ENCODE measurements at regions not wholly inside any gene's neighbourhood (a gene's known extent, or its start where the extent isn't known, plus 50 kb on each side); places are given as distances from the start of the nearest gene placed in this dataset.
A peak's percentile ranks its signal among the peaks of the same experiment; 100 is the strongest.

DNA sequence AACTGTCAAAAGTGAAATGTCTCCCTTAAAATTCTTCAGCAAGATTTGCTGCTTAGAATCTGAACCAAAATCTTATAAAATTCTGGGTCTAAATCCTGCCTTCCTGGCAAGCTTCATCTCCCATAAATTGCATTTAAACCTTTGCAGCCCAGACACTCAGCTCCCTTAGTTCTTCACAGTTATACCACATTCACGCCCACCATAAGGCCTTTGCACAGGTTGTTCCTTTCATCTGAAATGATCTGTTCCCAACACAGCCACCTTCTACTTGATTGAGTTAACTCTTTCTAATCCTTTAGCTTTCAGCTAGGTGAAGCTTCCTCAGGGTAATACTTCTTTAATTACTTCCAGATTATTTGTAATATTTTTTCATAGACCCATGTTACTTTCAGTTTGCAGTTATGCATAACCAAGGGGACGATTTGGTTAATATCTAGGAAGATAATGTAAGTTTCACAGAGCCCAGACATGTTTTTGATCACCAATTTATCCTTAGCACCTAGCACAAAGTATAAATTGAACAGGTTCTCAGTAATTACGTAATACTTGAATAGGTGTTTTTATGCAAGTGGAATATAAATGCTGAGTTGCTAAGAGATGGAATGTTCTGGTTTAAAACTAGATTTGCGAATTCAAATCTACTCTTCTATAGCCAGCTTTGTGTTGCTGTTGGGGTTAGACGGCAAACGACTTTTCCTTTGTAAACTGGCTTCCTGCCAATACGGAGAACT is 779.7 kb upstream of the PKDCC start:
- Histone ChIP-seq H3K36me3 (ENCODE audit: control insufficient read depth, insufficient read depth, low read length) (no peaks in the 10 kb centered on the region), H3K4me3 (ENCODE audit: low read length) (no peak overlapping the region), H3K27ac (ENCODE audit: low read length) (no peak overlapping the region), H3K4me1 (ENCODE audit: control insufficient read depth, insufficient read depth, low read length) (no peaks in the 10 kb centered on the region), H3K9me3 (replicated peaks; ENCODE audit: control insufficient read depth, low read depth, low read length) (no peaks in the 10 kb centered on the region), H3K27me3 (ENCODE audit: control insufficient read depth, insufficient read depth, low read length) (no peaks in the 10 kb centered on the region)
- DNase-seq = peak; percentile 40
- no CpG with 5 or more reads among the region's 7 CpGs for WGBS (ENCODE audit: insufficient coverage)

DNA sequence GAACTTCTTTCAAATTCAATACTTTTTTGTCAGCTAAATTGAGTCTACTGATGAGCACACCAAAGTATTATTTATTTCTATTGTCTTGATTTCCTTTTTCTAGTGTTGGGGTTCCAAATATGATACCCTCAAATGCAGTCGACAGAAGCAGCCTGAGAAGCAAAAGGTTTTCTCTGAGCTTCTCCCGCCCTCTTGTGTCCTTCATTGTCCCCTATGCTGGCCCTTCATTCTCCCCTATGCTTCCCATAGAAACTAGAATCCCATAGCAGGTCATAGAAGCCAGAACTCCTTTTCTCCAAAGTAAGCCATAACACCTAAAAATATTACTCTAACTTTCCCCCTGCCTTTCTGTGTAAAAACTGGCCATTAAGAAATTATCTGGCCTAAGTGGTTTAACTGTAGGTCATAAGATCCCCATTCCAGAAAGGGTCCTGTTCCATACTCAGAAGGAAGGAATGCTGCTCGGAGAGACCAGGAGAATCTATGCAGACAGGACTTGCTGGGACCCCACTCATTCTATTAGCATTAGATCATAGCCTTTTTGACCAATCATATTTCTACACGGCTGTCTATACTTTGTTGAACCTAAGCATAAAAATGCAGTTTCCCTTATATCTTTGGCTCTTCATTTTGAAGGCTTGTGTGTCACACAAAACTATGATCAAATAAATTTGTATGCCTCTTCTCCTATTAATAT is 764.6 kb upstream of the PKDCC start:
- no peaks in the 10 kb centered on the region for H3K9me3 ChIP-seq (replicated peaks; ENCODE audit: control insufficient read depth, low read depth, low read length)
- no peak for DNase-seq
- H3K4me1 ChIP-seq (ENCODE audit: control insufficient read depth, insufficient read depth, low read length) = no peaks in the 10 kb centered on the region
- no peak overlapping the region for H3K27ac ChIP-seq (ENCODE audit: low read length)
- no peaks in the 10 kb centered on the region for H3K36me3 ChIP-seq (ENCODE audit: control insufficient read depth, insufficient read depth, low read length)
- no peaks in the 10 kb centered on the region for H3K27me3 ChIP-seq (ENCODE audit: control insufficient read depth, insufficient read depth, low read length)
- 61% methylated on average over 4 of the region's 4 CpGs for WGBS (ENCODE audit: insufficient coverage)
- no peak overlapping the region for H3K4me3 ChIP-seq (ENCODE audit: low read length)

DNA sequence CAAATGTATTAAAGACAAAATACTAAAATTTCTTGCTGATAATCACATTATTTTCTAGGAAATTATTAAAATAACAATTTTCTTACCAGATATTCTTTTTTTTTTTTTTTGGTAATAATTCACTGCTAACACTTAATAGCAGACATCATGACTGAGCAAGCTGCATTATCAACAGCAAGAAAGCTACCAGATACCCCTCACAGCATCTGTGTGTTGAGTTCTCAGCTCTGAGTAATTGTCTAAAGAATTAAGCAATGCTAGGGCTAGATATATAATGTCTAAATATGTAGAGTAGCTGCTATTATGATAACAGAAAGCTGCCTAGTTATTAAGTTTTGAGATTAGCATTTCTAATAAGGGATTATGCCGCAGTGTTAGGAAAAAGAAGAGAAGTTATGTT is 754.3 kb upstream of the PKDCC start:
- no peak for DNase-seq
- no CpG with 5 or more reads among the region's 1 CpG for WGBS (ENCODE audit: insufficient coverage)

DNA sequence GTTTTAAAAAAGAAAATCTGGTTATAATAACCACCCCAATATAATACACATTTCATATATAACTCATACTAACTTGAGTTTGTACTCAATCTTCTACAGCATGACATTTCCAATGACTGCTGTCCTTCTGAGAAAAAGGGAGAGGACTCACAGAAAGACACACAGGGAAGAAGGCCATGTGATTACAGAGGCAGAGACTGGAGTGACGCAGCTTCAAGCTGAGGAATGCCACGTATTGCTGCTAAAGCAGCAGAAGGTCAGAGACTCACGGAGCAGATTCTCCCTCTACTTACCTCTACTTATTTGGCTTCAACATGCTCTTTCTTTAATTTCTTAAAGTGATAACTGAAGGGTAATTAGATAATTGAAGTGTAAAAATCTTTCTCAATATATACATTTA is 753.5 kb upstream of the PKDCC start:
- DNase-seq = peak; percentile 22
- WGBS (ENCODE audit: insufficient coverage) = 40% methylated on average over 1 of the region's 3 CpGs
- Histone ChIP-seq H3K36me3 (ENCODE audit: control insufficient read depth, insufficient read depth, low read length) (no peaks in the 10 kb centered on the region), H3K9me3 (replicated peaks; ENCODE audit: control insufficient read depth, low read depth, low read length) (no peaks in the 10 kb centered on the region), H3K4me3 (ENCODE audit: low read length) (no peak overlapping the region), H3K4me1 (ENCODE audit: control insufficient read depth, insufficient read depth, low read length) (no peaks in the 10 kb centered on the region), H3K27ac (ENCODE audit: low read length) (no peak overlapping the region), H3K27me3 (ENCODE audit: control insufficient read depth, insufficient read depth, low read length) (no peaks in the 10 kb centered on the region)

More for the DNA sequence above, 754.3 kb upstream of the PKDCC start:
- Histone ChIP-seq H3K27ac (ENCODE audit: low read length) (no peak overlapping the region), H3K9me3 (replicated peaks; ENCODE audit: control insufficient read depth, low read depth, low read length) (peaks cover 3% of the 10 kb centered on the region), H3K4me1 (ENCODE audit: control insufficient read depth, insufficient read depth, low read length) (no peaks in the 10 kb centered on the region), H3K27me3 (ENCODE audit: control insufficient read depth, insufficient read depth, low read length) (no peaks in the 10 kb centered on the region), H3K36me3 (ENCODE audit: control insufficient read depth, insufficient read depth, low read length) (no peaks in the 10 kb centered on the region), H3K4me3 (ENCODE audit: low read length) (no peak overlapping the region)

DNA sequence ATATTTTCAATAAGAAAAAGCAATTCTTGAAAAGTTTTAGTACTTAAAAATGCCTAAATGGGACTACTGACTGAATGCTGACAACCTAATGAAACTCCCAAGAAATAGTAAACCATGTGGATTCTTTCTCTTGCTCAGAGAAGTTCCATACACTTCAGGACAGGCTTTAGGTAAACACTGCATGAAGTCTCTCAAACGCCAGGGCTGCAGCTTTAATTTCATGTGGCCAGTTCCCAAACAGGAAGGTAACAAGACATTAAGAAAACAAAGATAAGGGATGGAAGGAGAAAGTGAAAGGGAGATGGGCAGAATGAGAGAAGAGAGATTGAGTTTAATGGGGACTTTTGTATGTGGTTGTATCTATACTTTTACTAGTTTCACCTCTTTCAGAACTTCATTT is 734.7 kb upstream of the PKDCC start:
- no peak overlapping the region for H3K4me3 ChIP-seq (ENCODE audit: low read length)
- 20% methylated on average over 1 of the region's 1 CpG for WGBS (ENCODE audit: insufficient coverage)
- no peaks in the 10 kb centered on the region for H3K27me3 ChIP-seq (ENCODE audit: control insufficient read depth, insufficient read depth, low read length)
- DNase-seq = no peak
- no peaks in the 10 kb centered on the region for H3K36me3 ChIP-seq (ENCODE audit: control insufficient read depth, insufficient read depth, low read length)
- no peaks in the 10 kb centered on the region for H3K4me1 ChIP-seq (ENCODE audit: control insufficient read depth, insufficient read depth, low read length)
- H3K27ac ChIP-seq (ENCODE audit: low read length) = no peak overlapping the region
- no peaks in the 10 kb centered on the region for H3K9me3 ChIP-seq (replicated peaks; ENCODE audit: control insufficient read depth, low read depth, low read length)

DNA sequence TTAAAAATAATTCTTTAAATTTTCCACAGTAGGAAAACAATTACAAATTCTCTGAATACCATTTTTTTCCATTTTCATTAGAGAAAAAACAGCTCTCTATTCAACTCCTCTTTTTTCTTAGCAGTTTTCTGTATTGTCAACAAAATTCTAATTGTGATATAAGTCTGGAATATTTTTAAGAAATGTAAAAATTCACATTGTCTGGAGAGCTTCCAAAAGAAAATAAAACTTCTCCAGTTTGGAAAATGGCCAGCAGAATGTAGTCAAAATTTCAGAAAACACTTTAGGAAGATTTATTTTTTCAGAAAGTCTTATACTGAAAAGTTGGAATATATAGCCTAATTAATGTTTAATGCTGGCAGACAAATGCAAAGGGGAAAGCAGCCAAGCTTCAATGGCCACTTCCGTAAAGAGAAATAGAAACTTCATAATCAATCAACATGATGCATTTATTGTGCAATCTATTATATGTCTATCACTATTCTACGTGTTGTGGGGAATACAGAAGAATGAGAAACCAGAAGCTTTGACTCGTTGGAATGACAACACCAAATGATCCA is 733.2 kb upstream of the PKDCC start:
- Histone ChIP-seq H3K27me3 (ENCODE audit: control insufficient read depth, insufficient read depth, low read length) (no peaks in the 10 kb centered on the region), H3K27ac (ENCODE audit: low read length) (no peak overlapping the region), H3K4me3 (ENCODE audit: low read length) (no peak overlapping the region), H3K9me3 (replicated peaks; ENCODE audit: control insufficient read depth, low read depth, low read length) (no peaks in the 10 kb centered on the region), H3K36me3 (ENCODE audit: control insufficient read depth, insufficient read depth, low read length) (no peaks in the 10 kb centered on the region), H3K4me1 (ENCODE audit: control insufficient read depth, insufficient read depth, low read length) (no peaks in the 10 kb centered on the region)
- no CpG with 5 or more reads among the region's 3 CpGs for WGBS (ENCODE audit: insufficient coverage)
- DNase-seq = peak; percentile 76

DNA sequence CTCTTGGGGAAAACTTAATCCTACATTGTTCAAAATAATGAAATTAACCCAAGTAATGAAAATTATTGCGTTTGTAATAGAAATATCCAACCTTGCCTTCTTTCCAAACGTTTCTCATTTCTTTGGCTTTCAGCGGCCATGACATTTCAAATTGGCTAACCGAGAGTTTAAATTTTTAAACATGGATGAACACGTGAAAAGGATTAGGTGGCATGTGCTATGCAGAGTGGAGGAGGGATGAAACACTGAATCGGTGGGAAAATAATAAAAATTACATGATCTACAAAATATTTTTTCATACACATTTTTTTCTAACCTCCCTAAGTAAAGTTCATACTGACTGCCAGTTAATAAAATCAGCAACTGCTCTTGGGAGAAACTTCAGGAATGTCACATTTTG is 728.4 kb upstream of the PKDCC start:
- Histone ChIP-seq H3K4me3 (ENCODE audit: low read length) (no peak overlapping the region), H3K4me1 (ENCODE audit: control insufficient read depth, insufficient read depth, low read length) (no peaks in the 10 kb centered on the region), H3K9me3 (replicated peaks; ENCODE audit: control insufficient read depth, low read depth, low read length) (no peaks in the 10 kb centered on the region), H3K27me3 (ENCODE audit: control insufficient read depth, insufficient read depth, low read length) (no peaks in the 10 kb centered on the region), H3K36me3 (ENCODE audit: control insufficient read depth, insufficient read depth, low read length) (no peaks in the 10 kb centered on the region), H3K27ac (ENCODE audit: low read length) (no peak overlapping the region)
- no CpG with 5 or more reads among the region's 6 CpGs for WGBS (ENCODE audit: insufficient coverage)
- no peak for DNase-seq

DNA sequence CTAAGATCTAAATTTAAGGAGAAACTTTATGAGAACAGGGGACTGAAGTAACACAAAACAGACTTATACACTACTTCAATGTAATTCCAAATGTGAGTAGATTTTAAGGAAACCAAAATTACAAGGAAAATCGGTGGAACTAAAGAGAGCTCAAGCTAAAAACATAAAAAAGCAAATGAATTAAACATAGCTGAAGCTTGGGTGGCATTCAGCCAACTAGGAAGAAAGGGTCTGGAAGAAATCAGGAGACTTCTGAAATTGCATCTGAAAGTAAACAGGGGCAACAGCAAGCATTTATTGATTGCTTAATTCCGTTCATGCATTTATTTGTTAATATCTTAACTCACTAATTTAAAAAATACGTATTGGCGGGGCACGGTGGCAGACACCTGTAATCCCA is 727.3 kb upstream of the PKDCC start:
- Histone ChIP-seq H3K9me3 (replicated peaks; ENCODE audit: control insufficient read depth, low read depth, low read length) (no peaks in the 10 kb centered on the region), H3K4me1 (ENCODE audit: control insufficient read depth, insufficient read depth, low read length) (no peaks in the 10 kb centered on the region), H3K36me3 (ENCODE audit: control insufficient read depth, insufficient read depth, low read length) (no peaks in the 10 kb centered on the region), H3K4me3 (ENCODE audit: low read length) (no peak overlapping the region), H3K27ac (ENCODE audit: low read length) (no peak overlapping the region), H3K27me3 (ENCODE audit: control insufficient read depth, insufficient read depth, low read length) (no peaks in the 10 kb centered on the region)
- DNase-seq = peak; percentile 39
- WGBS (ENCODE audit: insufficient coverage) = no CpG with 5 or more reads among the region's 5 CpGs

DNA sequence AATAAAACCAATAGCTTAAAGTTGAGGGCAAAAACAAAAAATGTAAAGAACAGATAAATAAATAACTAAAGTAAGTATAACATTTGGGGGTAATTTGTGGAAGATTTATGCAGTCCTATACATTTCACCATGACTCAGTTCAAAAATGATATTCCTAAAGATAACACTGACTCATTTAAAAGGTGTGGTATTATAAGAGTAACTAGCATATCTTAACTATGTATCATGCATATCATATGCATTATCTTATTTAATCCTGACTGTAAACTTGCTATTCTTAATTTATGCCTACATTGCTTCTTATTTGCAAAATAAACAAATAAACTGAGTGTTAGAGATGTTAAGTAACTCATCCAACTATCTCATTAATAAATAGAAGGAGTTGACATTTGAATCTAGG is 726.5 kb upstream of the PKDCC start:
- DNase-seq = no peak
- Histone ChIP-seq H3K9me3 (replicated peaks; ENCODE audit: control insufficient read depth, low read depth, low read length) (no peaks in the 10 kb centered on the region), H3K27me3 (ENCODE audit: control insufficient read depth, insufficient read depth, low read length) (no peaks in the 10 kb centered on the region), H3K4me1 (ENCODE audit: control insufficient read depth, insufficient read depth, low read length) (no peaks in the 10 kb centered on the region), H3K36me3 (ENCODE audit: control insufficient read depth, insufficient read depth, low read length) (no peaks in the 10 kb centered on the region), H3K27ac (ENCODE audit: low read length) (no peak overlapping the region), H3K4me3 (ENCODE audit: low read length) (no peak overlapping the region)

DNA sequence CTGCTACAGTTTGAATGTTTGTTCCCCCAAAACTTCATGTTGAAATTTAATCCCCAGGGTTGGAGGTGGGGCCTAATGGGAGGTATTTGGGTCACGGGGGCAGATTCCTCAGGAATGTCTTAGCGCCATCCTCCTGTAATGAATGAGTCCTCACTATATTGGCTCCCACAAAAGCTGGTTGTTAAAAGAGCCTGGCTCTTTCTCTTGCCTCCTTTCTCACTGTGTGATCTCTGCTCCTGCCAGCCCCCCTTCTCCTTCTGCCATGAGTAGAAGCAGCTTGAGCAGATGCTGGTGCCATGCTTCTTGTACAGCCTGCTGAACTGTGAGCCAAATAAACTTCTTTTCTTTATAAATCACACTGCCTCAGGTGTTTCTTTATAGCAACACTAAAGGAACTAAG is 721.0 kb upstream of the PKDCC start:
- Histone ChIP-seq H3K4me3 (ENCODE audit: low read length) (no peak overlapping the region), H3K9me3 (replicated peaks; ENCODE audit: control insufficient read depth, low read depth, low read length) (no peaks in the 10 kb centered on the region), H3K4me1 (ENCODE audit: control insufficient read depth, insufficient read depth, low read length) (no peaks in the 10 kb centered on the region), H3K27me3 (ENCODE audit: control insufficient read depth, insufficient read depth, low read length) (no peaks in the 10 kb centered on the region), H3K36me3 (ENCODE audit: control insufficient read depth, insufficient read depth, low read length) (no peaks in the 10 kb centered on the region), H3K27ac (ENCODE audit: low read length) (no peak overlapping the region)
- no CpG with 5 or more reads among the region's 2 CpGs for WGBS (ENCODE audit: insufficient coverage)
- no peak for DNase-seq

All from muscle of leg (tissue), 3 donors.